Neural cell (in vitro differentiated cells): ENCODE measurements at regions not wholly inside any gene's neighbourhood (a gene's known extent, or its start where the extent isn't known, plus 50 kb on each side); places are given as distances from the start of the nearest gene placed in this dataset.

ENCODE experiments used
- H2AFZ ChIP-seq: fragments of 200-600, 300-800 bp; sonication (generic), shearing (Covaris generic); 2 replicates; pipeline ENCODE4 v1.6.0; 2014; ENCODE audit warnings: low read depth, mild to moderate bottlenecking, antibody characterized with exemption, low read length, moderate library complexity
- H3F3A ChIP-seq: fragments of 200-600 bp; shearing (Covaris generic); 2 replicates; pipeline ENCODE4 v1.6.1; 2016; ENCODE audit warnings: mild to moderate bottlenecking, moderate library complexity, mixed read lengths, antibody characterized with exemption, low read length; ENCODE audit not compliant: insufficient read depth, poor library complexity, severe bottlenecking
- H3K27ac ChIP-seq: fragments of 200-600, 300-800 bp; sonication (generic), shearing (Covaris generic); 2 replicates; pipeline ENCODE4 v1.5.1; 2014; ENCODE audit warnings: mild to moderate bottlenecking, low read length, moderate library complexity
- H3K27me3 ChIP-seq: fragments of 300-800, 200-600 bp; sonication (generic), shearing (Covaris generic); 2 replicates; pipeline ENCODE4 v1.6.0; 2014; ENCODE audit warnings: mild to moderate bottlenecking, low read depth, low read length, moderate library complexity; ENCODE audit not compliant: insufficient read depth
- H3K36me3 ChIP-seq: fragments of 300-800, 200-600 bp; sonication (generic), shearing (Covaris generic); 2 replicates; pipeline ENCODE4 v1.5.1; 2014; ENCODE audit warnings: mild to moderate bottlenecking, antibody characterized with exemption, low read length, moderate library complexity; ENCODE audit not compliant: insufficient read depth
- H3K4me2 ChIP-seq: fragments of 300-800, 200-600 bp; sonication (generic), shearing (Covaris generic); 2 replicates; pipeline ENCODE4 v1.6.0; 2014; ENCODE audit warnings: mild to moderate bottlenecking, low read length
- H3K4me3 ChIP-seq: fragments of 300-800, 200-600 bp; sonication (generic), shearing (Covaris generic); 2 replicates; pipeline ENCODE4 v1.5.1; 2014; ENCODE audit warnings: mild to moderate bottlenecking, low read length, moderate library complexity
- H3K79me2 ChIP-seq: fragments of 200-600 bp; shearing (Covaris generic); replicated peaks from 2 replicates; pipeline ENCODE4 v1.6.0; 2014; ENCODE audit warnings: mild to moderate bottlenecking, low read length, moderate library complexity; ENCODE audit not compliant: insufficient read depth
- H3K9ac ChIP-seq: fragments of 300-800, 200-600 bp; sonication (generic), shearing (Covaris generic); 2 replicates; pipeline ENCODE4 v1.6.1; 2016; ENCODE audit warnings: mild to moderate bottlenecking, low read length, mixed read lengths
- H3K9me2 ChIP-seq: fragments of 200-600 bp; shearing (Covaris generic); 2 replicates; pipeline ENCODE4 v1.6.1; 2016; ENCODE audit warnings: mild to moderate bottlenecking, low read length, mixed read lengths; ENCODE audit not compliant: insufficient read depth
- H3K9me3 ChIP-seq: fragments of 200-600, 300-800 bp; sonication (generic), shearing (Covaris generic); 2 replicates; pipeline ENCODE4 v1.6.1; 2016; ENCODE audit warnings: mild to moderate bottlenecking, mixed run types, low read length, moderate library complexity, mixed read lengths
- H4K20me1 ChIP-seq: fragments of 200-600 bp; shearing (Covaris generic); 2 replicates; pipeline ENCODE4 v1.6.1; 2016; ENCODE audit warnings: mild to moderate bottlenecking, mixed run types; ENCODE audit not compliant: insufficient read depth
- EP300 ChIP-seq: fragments of 450-650 bp; conservative IDR thresholded peaks from 2 replicates; pipeline ENCODE4 v1.6.1; 2014; ENCODE audit warnings: antibody characterized with exemption, mild to moderate bottlenecking, moderate library complexity; ENCODE audit not compliant: poor library complexity, severe bottlenecking
- EZH2 ChIP-seq: fragments of 200-600, 300-800 bp; shearing (Covaris generic), sonication (generic); IDR thresholded peaks from 2 replicates; pipeline ENCODE4 v1.6.1; 2014; ENCODE audit warnings: antibody characterized with exemption, low read length, borderline replicate concordance, mild to moderate bottlenecking; ENCODE audit not compliant: insufficient read depth, poor library complexity, severe bottlenecking
- MXI1 ChIP-seq: fragments of 450-650 bp; conservative IDR thresholded peaks from 2 replicates; pipeline ENCODE4 v1.6.1; 2014; ENCODE audit warnings: antibody characterized with exemption, mild to moderate bottlenecking; ENCODE audit not compliant: poor library complexity, severe bottlenecking
- POLR2AphosphoS5 ChIP-seq: IDR thresholded peaks from 2 replicates; pipeline ENCODE4 v1.6.1; 2012
- RAD21 ChIP-seq: fragments of 450-650 bp; conservative IDR thresholded peaks from 2 replicates; pipeline ENCODE4 v1.6.1; 2014; ENCODE audit warnings: antibody characterized with exemption, mild to moderate bottlenecking, moderate library complexity
- SMC3 ChIP-seq: fragments of 450-650 bp; conservative IDR thresholded peaks from 2 replicates; pipeline ENCODE4 v1.6.1; 2014; ENCODE audit warnings: antibody characterized with exemption, mild to moderate bottlenecking, moderate library complexity; ENCODE audit not compliant: poor library complexity
- TAF1 ChIP-seq: IDR thresholded peaks from 2 replicates; pipeline ENCODE4 v1.6.1; 2012; ENCODE audit warnings: low read depth
- TF ChIP-seq, protein P1 (sequence below): fragments of 450-650 bp; IDR thresholded peaks from 2 replicates; pipeline ENCODE4 v1.5.1; 2014; ENCODE audit warnings: antibody characterized with exemption, mild to moderate bottlenecking, moderate library complexity; ENCODE audit not compliant: poor library complexity, severe bottlenecking
- TF ChIP-seq, protein P2 (sequence below): IDR thresholded peaks from 2 replicates; pipeline ENCODE4 v1.6.1; 2012; ENCODE audit warnings: borderline replicate concordance

DNA sequence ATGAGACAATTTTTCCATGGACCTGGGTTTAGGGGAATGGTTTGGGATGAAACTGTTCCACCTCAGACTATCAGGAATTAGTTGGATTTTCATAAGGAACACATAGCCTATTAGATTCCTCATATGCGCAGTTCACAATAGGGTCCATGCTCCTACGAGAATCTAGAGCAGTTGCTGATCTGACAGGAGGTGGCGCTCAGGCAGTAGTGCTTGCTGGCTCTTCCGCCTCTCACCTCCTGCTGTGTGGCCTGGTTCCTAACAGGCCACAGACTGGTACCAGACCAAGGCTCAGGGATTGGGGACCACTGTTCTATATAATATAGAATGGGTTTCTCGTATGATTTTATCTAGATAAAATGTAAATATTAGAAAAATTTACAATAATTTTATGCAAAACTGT, 338.7 kb downstream of the CPS1 start:
- H3K27ac ChIP-seq = no peak overlapping the region
- H3K36me3 ChIP-seq = no peaks in the 10 kb centered on the region
- H3K9ac ChIP-seq = no peak overlapping the region
- H3K9me3 ChIP-seq = no peaks in the 10 kb centered on the region
- no peak overlapping the region for H2AFZ ChIP-seq
- H3K4me2 ChIP-seq = no peak overlapping the region
- H3K27me3 ChIP-seq = no peaks in the 10 kb centered on the region
- TF ChIP-seq SMC3 (no peak), EZH2 (no peak), EP300 (no peak), MXI1 (no peak), POLR2AphosphoS5 (no peak), TAF1 (no peak), RAD21 (no peak)
- TF ChIP-seq, protein P1, sequence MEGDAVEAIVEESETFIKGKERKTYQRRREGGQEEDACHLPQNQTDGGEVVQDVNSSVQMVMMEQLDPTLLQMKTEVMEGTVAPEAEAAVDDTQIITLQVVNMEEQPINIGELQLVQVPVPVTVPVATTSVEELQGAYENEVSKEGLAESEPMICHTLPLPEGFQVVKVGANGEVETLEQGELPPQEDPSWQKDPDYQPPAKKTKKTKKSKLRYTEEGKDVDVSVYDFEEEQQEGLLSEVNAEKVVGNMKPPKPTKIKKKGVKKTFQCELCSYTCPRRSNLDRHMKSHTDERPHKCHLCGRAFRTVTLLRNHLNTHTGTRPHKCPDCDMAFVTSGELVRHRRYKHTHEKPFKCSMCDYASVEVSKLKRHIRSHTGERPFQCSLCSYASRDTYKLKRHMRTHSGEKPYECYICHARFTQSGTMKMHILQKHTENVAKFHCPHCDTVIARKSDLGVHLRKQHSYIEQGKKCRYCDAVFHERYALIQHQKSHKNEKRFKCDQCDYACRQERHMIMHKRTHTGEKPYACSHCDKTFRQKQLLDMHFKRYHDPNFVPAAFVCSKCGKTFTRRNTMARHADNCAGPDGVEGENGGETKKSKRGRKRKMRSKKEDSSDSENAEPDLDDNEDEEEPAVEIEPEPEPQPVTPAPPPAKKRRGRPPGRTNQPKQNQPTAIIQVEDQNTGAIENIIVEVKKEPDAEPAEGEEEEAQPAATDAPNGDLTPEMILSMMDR = no peak
- TF ChIP-seq, protein P2, sequence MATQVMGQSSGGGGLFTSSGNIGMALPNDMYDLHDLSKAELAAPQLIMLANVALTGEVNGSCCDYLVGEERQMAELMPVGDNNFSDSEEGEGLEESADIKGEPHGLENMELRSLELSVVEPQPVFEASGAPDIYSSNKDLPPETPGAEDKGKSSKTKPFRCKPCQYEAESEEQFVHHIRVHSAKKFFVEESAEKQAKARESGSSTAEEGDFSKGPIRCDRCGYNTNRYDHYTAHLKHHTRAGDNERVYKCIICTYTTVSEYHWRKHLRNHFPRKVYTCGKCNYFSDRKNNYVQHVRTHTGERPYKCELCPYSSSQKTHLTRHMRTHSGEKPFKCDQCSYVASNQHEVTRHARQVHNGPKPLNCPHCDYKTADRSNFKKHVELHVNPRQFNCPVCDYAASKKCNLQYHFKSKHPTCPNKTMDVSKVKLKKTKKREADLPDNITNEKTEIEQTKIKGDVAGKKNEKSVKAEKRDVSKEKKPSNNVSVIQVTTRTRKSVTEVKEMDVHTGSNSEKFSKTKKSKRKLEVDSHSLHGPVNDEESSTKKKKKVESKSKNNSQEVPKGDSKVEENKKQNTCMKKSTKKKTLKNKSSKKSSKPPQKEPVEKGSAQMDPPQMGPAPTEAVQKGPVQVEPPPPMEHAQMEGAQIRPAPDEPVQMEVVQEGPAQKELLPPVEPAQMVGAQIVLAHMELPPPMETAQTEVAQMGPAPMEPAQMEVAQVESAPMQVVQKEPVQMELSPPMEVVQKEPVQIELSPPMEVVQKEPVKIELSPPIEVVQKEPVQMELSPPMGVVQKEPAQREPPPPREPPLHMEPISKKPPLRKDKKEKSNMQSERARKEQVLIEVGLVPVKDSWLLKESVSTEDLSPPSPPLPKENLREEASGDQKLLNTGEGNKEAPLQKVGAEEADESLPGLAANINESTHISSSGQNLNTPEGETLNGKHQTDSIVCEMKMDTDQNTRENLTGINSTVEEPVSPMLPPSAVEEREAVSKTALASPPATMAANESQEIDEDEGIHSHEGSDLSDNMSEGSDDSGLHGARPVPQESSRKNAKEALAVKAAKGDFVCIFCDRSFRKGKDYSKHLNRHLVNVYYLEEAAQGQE = no peak
- no peaks in the 10 kb centered on the region for H4K20me1 ChIP-seq
- no peak overlapping the region for H3K4me3 ChIP-seq
- no peaks in the 10 kb centered on the region for H3K79me2 ChIP-seq
- H3F3A ChIP-seq = no peaks in the 10 kb centered on the region
- no peaks in the 10 kb centered on the region for H3K9me2 ChIP-seq

DNA sequence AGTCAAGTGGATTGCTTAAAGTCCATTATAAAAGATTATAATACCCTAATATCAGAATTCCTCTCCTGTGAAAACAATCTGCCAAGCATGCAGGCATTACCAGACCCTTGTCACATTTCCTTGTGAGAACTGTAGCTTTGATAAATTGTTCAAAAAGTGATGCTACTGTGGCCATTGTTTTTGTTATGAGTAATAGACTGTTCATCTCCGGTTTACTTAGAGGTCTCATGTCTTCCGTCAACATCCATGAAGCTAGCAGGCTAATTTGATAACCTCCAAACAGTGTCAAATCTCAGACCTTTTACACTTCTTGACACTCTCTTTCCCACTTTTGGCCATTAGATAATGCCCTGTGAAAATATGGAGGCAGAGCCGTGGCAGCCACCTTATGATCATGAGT, 342.7 kb downstream of the CPS1 start:
- H2AFZ ChIP-seq = no peak overlapping the region
- H3K9ac ChIP-seq = no peak overlapping the region
- H3K9me3 ChIP-seq = no peaks in the 10 kb centered on the region
- TF ChIP-seq MXI1 = no peak
- no peaks in the 10 kb centered on the region for H3K9me2 ChIP-seq
- H3K4me3 ChIP-seq = no peak overlapping the region
- H4K20me1 ChIP-seq = no peaks in the 10 kb centered on the region
- no peak overlapping the region for H3K27ac ChIP-seq
- no peaks in the 10 kb centered on the region for H3K27me3 ChIP-seq
- H3F3A ChIP-seq = no peaks in the 10 kb centered on the region
- H3K79me2 ChIP-seq = no peaks in the 10 kb centered on the region
- H3K36me3 ChIP-seq = no peaks in the 10 kb centered on the region
- H3K4me2 ChIP-seq = no peak overlapping the region

DNA sequence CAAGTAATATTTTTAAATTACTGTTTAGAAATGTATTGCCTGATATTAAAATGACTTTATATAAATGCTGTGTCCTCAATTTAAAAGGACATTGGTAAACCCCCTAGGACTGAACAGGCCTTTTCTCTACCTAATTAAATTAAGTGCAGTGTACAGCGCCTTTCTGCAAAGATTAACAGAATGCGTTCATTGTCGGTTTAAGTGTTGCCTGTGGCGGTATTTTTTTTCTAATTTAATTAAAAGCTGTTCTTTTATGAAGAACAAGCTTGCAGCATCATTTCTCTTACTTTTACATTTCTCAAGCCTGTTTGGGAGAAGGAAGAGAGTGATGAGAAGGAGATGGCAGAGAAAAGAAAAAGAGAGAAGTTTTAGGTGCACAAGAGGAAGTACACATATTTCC, 344.9 kb downstream of the CPS1 start:
- H2AFZ ChIP-seq = no peak overlapping the region
- H3K36me3 ChIP-seq = no peaks in the 10 kb centered on the region
- TF ChIP-seq RAD21 = no peak
- TF ChIP-seq, protein P2 = no peak
- TF ChIP-seq EP300 = no peak
- TF ChIP-seq EZH2 = no peak
- no peak for TF ChIP-seq MXI1
- TF ChIP-seq, protein P1 = no peak
- TF ChIP-seq POLR2AphosphoS5 = no peak
- TF ChIP-seq TAF1 = no peak
- TF ChIP-seq SMC3 = no peak
- H3K79me2 ChIP-seq = no peaks in the 10 kb centered on the region
- no peaks in the 10 kb centered on the region for H3K9me2 ChIP-seq
- no peak overlapping the region for H3K4me3 ChIP-seq
- H3K27me3 ChIP-seq = no peaks in the 10 kb centered on the region
- no peaks in the 10 kb centered on the region for H4K20me1 ChIP-seq
- H3F3A ChIP-seq = no peaks in the 10 kb centered on the region
- H3K9ac ChIP-seq = no peak overlapping the region
- no peak overlapping the region for H3K27ac ChIP-seq
- no peaks in the 10 kb centered on the region for H3K9me3 ChIP-seq
- no peak overlapping the region for H3K4me2 ChIP-seq
